HepG2 (cell line): ENCODE measurements at regions not wholly inside any gene's neighbourhood (a gene's known extent, or its start where the extent isn't known, plus 50 kb on each side); places are given as distances from the start of the nearest gene placed in this dataset.

Experiments
- ARNT ChIP-seq: fragments of 450-650 bp; IDR thresholded peaks from 2 replicates; pipeline ENCODE4 v1.6.1; 2017
- ETV5 ChIP-seq: IDR thresholded peaks from 2 replicates; pipeline ENCODE4 v1.6.1; 2018; ENCODE audit warnings: missing biosample characterization, missing genetic modification reagents, inconsistent platforms, borderline replicate concordance
- GLMP ChIP-seq: sonication (generic); formaldehyde crosslinking; IDR thresholded peaks from 2 replicates; pipeline ENCODE4 v1.9.0; 2021; ENCODE audit warnings: missing genetic modification reagents, mild to moderate bottlenecking, borderline replicate concordance
- GRHL1 ChIP-seq: sonication (generic); formaldehyde crosslinking; conservative IDR thresholded peaks from 2 replicates; pipeline ENCODE4 v1.8.0; 2022; ENCODE audit warnings: missing genetic modification reagents
- MED8 ChIP-seq: sonication (generic); formaldehyde crosslinking; IDR thresholded peaks from 2 replicates; pipeline ENCODE4 v1.8.1; 2023; ENCODE audit warnings: mild to moderate bottlenecking, missing genetic modification reagents; ENCODE audit not compliant: insufficient replicate concordance
- SP2 ChIP-seq: sonication (generic); formaldehyde crosslinking; IDR thresholded peaks from 2 replicates; pipeline ENCODE4 v1.5.1; 2020; ENCODE audit warnings: mild to moderate bottlenecking, missing genetic modification reagents
- ZBTB44 ChIP-seq: sonication (generic); formaldehyde crosslinking; IDR thresholded peaks from 2 replicates; pipeline ENCODE4 v1.4.0; 2020; ENCODE audit warnings: missing genetic modification reagents
- ZNF138 ChIP-seq: sonication (generic); formaldehyde crosslinking; IDR thresholded peaks from 2 replicates; pipeline ENCODE4 v1.5.0; 2020; ENCODE audit warnings: mild to moderate bottlenecking, low read depth, missing genetic modification reagents
- ZNF234 ChIP-seq: sonication (generic); formaldehyde crosslinking; conservative IDR thresholded peaks from 2 replicates; pipeline ENCODE4 v1.5.1; 2020; ENCODE audit warnings: mild to moderate bottlenecking, missing genetic modification reagents
- ZNF343 ChIP-seq: sonication (generic); formaldehyde crosslinking; IDR thresholded peaks from 2 replicates; pipeline ENCODE4 v1.4.0; 2020; ENCODE audit warnings: mild to moderate bottlenecking, missing genetic modification reagents
- ZNF558 ChIP-seq: sonication (generic); formaldehyde crosslinking; IDR thresholded peaks from 2 replicates; pipeline ENCODE4 v1.9.0; 2022; ENCODE audit warnings: mild to moderate bottlenecking, missing genetic modification reagents, borderline replicate concordance
- TF ChIP-seq, protein P1 (sequence below): sonication (generic); formaldehyde crosslinking; IDR thresholded peaks from 2 replicates; pipeline ENCODE4 v1.5.0; 2020; ENCODE audit warnings: mild to moderate bottlenecking, missing genetic modification reagents, moderate library complexity
- TF ChIP-seq, protein P2 (sequence below): sonication (generic); formaldehyde crosslinking; IDR thresholded peaks from 2 replicates; pipeline ENCODE4 v1.8.0; 2022; ENCODE audit warnings: low read depth, missing genetic modification reagents

DNA sequence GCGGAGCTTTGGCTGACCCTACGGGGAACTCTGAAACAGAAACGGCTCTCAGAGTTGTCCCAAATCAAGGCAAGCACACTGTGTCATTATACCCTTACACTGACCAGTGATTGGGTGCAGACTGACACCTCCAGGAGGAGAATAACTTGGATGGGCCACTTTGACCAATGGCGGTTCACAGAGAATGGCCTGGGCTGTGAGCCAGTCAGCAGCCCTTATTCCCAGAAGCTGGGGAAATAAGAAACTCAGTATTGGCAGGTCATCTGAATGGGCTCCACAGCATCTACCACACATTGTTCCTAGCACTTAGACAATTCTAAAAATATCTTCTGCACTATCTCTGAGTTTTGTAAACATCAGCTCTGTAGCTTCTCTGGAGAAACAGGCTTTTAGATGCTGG is 265.2 kb downstream of the ADGRL2 start:
- TF ChIP-seq ZNF343 (no peak), ZNF558 (no peak), GRHL1 (CRISPR knock-in tag) (no peak), ZNF234 (CRISPR knock-in tag) (no peak), SP2 (no peak), GLMP (CRISPR knock-in tag) (no peak), ZNF138 (CRISPR knock-in tag) (no peak), ZBTB44 (CRISPR knock-in tag) (no peak), ETV5 (CRISPR knock-in tag) (no peak), MED8 (no peak), ARNT (no peak)
- TF ChIP-seq, protein P1, sequence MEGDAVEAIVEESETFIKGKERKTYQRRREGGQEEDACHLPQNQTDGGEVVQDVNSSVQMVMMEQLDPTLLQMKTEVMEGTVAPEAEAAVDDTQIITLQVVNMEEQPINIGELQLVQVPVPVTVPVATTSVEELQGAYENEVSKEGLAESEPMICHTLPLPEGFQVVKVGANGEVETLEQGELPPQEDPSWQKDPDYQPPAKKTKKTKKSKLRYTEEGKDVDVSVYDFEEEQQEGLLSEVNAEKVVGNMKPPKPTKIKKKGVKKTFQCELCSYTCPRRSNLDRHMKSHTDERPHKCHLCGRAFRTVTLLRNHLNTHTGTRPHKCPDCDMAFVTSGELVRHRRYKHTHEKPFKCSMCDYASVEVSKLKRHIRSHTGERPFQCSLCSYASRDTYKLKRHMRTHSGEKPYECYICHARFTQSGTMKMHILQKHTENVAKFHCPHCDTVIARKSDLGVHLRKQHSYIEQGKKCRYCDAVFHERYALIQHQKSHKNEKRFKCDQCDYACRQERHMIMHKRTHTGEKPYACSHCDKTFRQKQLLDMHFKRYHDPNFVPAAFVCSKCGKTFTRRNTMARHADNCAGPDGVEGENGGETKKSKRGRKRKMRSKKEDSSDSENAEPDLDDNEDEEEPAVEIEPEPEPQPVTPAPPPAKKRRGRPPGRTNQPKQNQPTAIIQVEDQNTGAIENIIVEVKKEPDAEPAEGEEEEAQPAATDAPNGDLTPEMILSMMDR (CRISPR knock-in tag): no peak
- TF ChIP-seq, protein P2, sequence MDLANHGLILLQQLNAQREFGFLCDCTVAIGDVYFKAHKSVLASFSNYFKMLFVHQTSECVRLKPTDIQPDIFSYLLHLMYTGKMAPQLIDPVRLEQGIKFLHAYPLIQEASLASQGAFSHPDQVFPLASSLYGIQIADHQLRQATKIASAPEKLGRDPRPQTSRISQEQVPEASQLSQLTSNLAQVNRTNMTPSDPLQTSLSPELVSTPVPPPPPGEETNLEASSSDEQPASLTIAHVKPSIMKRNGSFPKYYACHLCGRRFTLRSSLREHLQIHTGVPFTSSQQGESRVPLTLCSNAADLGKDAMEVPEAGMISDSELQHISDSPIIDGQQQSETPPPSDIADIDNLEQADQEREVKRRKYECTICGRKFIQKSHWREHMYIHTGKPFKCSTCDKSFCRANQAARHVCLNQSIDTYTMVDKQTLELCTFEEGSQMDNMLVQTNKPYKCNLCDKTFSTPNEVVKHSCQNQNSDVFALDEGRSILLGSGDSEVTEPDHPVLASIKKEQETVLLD (CRISPR knock-in tag): no peak
